IPS-18a (cell line): ENCODE measurements at regions not wholly inside any gene's neighbourhood (a gene's known extent, or its start where the extent isn't known, plus 50 kb on each side); places are given as distances from the start of the nearest gene placed in this dataset.
"Not testable (repeated sequence)": the region's sequence is repeated elsewhere in the genome, so short reads cannot be mapped to it uniquely, and the experiment has no call there.

Experiments
- H3K27ac ChIP-seq: one replicate; pipeline ENCODE4 v1.5.1; 2013; ENCODE audit warnings: low read length
- H3K27me3 ChIP-seq: one replicate; pipeline ENCODE4 v1.6.1; 2013; ENCODE audit warnings: mild to moderate bottlenecking, low read length; ENCODE audit not compliant: control insufficient read depth, insufficient read depth
- H3K36me3 ChIP-seq: one replicate; pipeline ENCODE4 v1.6.1; 2013; ENCODE audit warnings: low read depth, low read length; ENCODE audit not compliant: control insufficient read depth
- H3K4me1 ChIP-seq: one replicate; pipeline ENCODE4 v1.6.1; 2013; ENCODE audit warnings: low read depth, low read length; ENCODE audit not compliant: control insufficient read depth
- H3K4me3 ChIP-seq: one replicate; pipeline ENCODE4 v1.5.1; 2013; ENCODE audit warnings: low read length
- H3K9ac ChIP-seq: one replicate; pipeline ENCODE4 v1.6.1; 2013; ENCODE audit warnings: mild to moderate bottlenecking, low read length, moderate library complexity
- H3K9me3 ChIP-seq: one replicate; pipeline ENCODE4 v1.6.1; 2013; ENCODE audit warnings: low read depth, low read length; ENCODE audit not compliant: control insufficient read depth

DNA sequence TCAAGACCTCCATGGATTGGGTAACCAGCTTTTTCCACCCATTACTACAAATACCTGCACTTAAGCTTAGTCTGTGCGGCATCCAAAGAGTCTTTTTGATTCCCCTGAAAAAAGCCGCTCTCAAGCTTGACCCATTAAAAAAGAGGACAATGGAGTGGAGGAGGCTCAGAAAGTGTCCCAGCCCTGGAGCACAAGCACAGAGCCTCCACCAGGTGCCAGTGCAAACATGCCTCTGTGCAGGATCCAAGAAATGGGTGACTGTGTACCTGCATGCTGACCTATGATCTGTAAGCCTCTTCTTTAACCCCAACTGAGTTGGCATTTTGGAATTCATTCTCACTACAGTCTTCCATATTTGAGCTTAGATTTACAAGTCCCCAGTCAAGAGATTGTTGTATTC lies 168.3 kb upstream of the TLE4 start:
- Histone ChIP-seq H3K27me3 (no peaks in the 10 kb centered on the region), H3K9ac (no peak overlapping the region), H3K4me1 (no peaks in the 10 kb centered on the region), H3K9me3 (no peaks in the 10 kb centered on the region), H3K4me3 (no peak overlapping the region), H3K36me3 (no peaks in the 10 kb centered on the region), H3K27ac (no peak overlapping the region)

DNA sequence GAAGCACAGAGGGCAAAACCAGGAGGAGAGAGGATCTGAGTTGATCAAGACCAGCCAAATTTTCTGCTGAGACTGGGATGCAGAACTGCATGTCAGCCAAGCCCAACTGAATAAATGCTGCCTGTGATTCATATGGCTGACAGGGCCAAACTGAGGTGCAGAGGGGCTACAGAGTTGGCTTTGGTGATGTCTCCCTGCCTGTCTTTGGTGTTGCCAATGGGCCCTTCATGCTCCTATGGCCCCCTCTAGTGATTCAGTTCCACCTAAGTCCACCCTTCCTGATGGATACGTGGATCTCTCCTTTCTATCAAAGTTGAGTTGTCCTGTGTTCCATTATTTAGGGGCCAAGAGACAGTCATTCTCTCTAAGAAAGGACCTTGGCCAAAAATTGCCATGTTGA lies 163.6 kb upstream of the TLE4 start:
- H3K27ac ChIP-seq = no peak overlapping the region
- no peaks in the 10 kb centered on the region for H3K27me3 ChIP-seq
- H3K4me1 ChIP-seq = peaks cover 12% of the 10 kb centered on the region
- no peaks in the 10 kb centered on the region for H3K36me3 ChIP-seq
- H3K9me3 ChIP-seq = no peaks in the 10 kb centered on the region
- H3K9ac ChIP-seq = no peak overlapping the region
- no peak overlapping the region for H3K4me3 ChIP-seq

DNA sequence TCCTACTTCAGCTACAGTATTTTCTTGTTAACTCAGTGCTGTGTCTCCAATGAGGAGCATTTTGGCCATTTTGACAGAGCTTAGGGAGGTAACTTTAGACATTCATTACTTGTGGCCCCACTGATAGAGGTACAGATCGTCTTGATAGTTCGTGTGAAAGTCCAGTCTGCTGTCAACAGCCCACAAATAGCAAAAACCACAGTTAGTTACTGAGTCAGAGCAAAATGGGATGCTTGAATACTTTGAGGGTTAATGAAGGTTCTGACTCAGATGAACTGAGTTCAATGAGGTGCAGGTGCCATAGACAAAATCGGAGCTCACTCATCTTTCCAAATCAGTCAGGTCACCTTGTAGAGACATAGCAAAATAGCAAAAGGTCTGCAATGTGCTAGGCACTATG lies 163.1 kb upstream of the TLE4 start:
- H3K9me3 ChIP-seq = no peaks in the 10 kb centered on the region
- H3K9ac ChIP-seq = no peak overlapping the region
- no peak overlapping the region for H3K4me3 ChIP-seq
- H3K4me1 ChIP-seq = peaks cover 12% of the 10 kb centered on the region
- no peaks in the 10 kb centered on the region for H3K27me3 ChIP-seq
- H3K27ac ChIP-seq = no peak overlapping the region
- no peaks in the 10 kb centered on the region for H3K36me3 ChIP-seq

DNA sequence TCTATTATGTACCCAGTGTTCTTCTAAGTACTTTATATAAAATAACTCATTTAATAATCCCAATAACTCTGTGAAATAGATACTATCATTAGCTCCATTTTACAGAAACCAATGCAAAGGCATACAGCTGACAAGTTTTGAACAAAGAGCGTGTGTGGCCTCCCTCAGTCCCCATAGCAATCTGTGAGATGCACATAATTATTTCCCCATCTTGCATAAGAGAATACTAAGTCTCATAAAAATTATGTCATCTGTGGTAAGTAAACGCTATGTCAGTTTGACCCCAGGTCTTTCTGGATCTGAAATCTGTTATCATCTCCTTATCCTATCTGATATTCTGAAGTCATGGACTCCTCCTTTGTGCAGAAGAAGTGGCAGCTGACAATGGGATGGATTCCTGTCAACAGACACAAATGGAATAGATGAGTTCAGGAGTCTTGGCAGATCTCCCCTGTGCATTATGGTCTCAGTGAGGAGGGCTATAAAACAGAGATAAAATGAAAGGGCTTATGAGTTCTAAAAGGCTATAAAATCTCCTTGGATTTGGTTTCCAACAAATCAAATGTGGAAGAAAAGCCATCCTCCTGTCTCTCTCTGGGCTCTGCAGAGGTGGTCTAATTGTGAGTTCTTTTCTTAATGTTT lies 162.5 kb upstream of the TLE4 start:
- Histone ChIP-seq H3K4me3 (no peak overlapping the region), H3K36me3 (no peaks in the 10 kb centered on the region), H3K27ac (no peak overlapping the region), H3K9ac (no peak overlapping the region), H3K4me1 (peaks cover 12% of the 10 kb centered on the region), H3K9me3 (no peaks in the 10 kb centered on the region), H3K27me3 (no peaks in the 10 kb centered on the region)

DNA sequence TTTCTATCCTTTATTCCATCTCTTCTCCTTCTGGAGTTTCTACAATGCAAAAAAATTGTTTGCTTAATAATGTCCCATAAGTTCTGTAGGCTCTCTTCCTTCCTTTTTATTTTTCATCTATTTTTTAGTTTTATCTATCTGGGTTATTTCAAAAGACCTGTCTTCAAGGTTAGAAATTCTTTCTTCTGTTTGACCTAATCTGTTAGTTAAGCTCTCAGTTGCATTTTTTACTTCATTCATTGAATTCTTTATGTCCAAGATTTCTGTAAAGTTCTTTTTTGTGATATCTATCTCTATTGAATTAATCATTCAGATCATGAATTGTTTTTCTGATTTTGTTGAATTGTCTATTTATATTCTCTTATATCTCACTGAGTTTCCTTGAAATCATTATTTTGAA lies 145.9 kb upstream of the TLE4 start:
- Histone ChIP-seq H3K36me3 (no peaks in the 10 kb centered on the region), H3K27me3 (no peaks in the 10 kb centered on the region), H3K9me3 (no peaks in the 10 kb centered on the region), H3K4me1 (no peaks in the 10 kb centered on the region), H3K4me3 (no peak overlapping the region), H3K9ac (no peak overlapping the region), H3K27ac (no peak overlapping the region)

DNA sequence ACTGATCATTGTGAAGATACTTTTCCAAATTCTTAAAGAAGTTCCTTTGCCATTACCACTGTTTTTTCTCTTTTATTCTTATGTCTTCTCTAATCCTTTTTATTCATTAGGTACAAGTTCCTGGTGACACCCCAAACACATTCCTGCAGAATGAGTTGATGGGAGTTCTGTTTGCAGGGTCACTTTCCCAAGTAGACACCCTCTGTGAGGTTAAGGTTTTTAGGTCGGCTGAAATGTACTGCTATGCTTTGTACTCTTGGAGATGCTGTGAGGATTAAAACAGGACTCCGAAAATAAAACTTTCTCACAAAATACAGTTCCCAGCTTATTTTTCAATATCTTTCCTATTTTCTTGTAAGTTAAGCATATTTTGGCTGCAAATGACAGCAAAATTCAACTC lies 143.3 kb upstream of the TLE4 start:
- H3K9ac ChIP-seq = no peak overlapping the region
- no peaks in the 10 kb centered on the region for H3K4me1 ChIP-seq
- no peaks in the 10 kb centered on the region for H3K27me3 ChIP-seq
- H3K27ac ChIP-seq = no peak overlapping the region
- no peaks in the 10 kb centered on the region for H3K9me3 ChIP-seq
- no peak overlapping the region for H3K4me3 ChIP-seq
- H3K36me3 ChIP-seq = no peaks in the 10 kb centered on the region

DNA sequence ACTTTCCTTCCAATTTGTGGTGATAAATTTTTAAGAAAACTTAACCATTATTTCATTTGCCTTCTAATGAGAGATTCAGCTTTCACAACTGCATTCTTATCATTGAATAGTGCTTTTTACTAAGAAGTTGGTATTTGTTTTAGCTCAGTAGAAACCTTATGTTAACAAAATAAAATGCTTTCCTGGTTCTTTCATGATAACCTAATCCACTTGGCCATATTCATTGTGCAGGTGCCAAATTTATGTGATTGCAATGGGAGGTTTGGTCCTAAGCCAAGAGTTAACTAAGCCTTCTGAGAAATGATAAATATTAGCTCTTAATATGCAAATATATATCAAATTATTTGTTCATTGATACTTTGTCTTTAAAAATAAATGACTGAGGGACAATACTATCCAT lies 141.1 kb upstream of the TLE4 start:
- H3K36me3 ChIP-seq = no peaks in the 10 kb centered on the region
- no peak overlapping the region for H3K27ac ChIP-seq
- no peaks in the 10 kb centered on the region for H3K27me3 ChIP-seq
- no peak overlapping the region for H3K9ac ChIP-seq
- H3K4me3 ChIP-seq = no peak overlapping the region
- no peaks in the 10 kb centered on the region for H3K9me3 ChIP-seq
- no peaks in the 10 kb centered on the region for H3K4me1 ChIP-seq

DNA sequence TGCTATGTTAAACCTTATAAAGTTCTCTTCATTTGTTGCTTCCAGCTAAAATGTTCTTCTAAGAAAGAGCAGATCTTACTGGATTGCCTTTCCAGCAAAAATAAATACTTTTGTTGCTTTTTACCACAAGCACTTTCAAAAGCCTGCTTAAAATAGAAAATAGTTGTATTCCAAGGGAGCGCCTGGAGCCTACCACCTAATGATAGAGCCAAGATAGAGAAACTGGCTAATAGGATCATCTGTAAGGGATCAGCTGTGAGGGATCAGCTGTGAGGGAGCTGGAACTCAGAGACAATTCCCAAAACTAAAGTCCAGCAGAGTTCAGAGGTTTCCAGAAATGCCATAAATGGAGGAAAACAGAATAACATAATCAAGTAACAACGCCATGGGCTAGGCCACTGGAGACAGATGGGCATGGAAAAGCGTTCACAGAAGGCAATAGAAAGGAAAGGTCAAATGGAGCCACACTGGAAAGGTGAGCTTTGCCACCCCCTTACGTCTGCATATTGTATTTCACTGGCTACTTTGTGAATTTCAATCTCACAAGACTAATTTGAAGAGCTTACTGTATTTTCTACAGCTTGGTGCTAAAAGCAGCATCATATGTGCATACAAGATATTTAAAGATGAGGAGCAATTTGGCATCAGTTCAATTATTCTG lies 140.6 kb upstream of the TLE4 start:
- H3K27me3 ChIP-seq = no peaks in the 10 kb centered on the region
- H3K4me1 ChIP-seq = no peaks in the 10 kb centered on the region
- H3K4me3 ChIP-seq = no peak overlapping the region
- H3K9ac ChIP-seq = no peak overlapping the region
- H3K36me3 ChIP-seq = no peaks in the 10 kb centered on the region
- no peak overlapping the region for H3K27ac ChIP-seq
- H3K9me3 ChIP-seq = no peaks in the 10 kb centered on the region

DNA sequence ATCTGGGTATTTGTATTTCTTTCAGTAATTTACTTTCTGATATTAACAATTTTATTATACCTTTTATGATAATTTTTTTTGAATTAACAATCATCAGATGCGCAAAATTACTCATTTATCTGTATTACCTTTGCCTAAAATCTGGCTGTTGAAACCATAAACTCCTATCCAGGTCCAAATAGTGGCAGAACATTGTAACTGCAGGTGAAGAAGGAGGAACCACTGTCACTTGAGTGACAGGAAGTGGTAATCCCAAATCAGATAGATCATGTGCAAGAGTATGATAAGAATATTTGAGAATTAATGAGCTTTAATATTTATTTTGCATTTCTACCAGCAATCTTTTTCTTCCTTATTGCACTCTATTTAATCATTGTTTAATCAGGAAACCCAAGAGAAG lies 139.3 kb upstream of the TLE4 start:
- Histone ChIP-seq H3K4me1 (no peaks in the 10 kb centered on the region), H3K4me3 (no peak overlapping the region), H3K9me3 (no peaks in the 10 kb centered on the region), H3K27me3 (no peaks in the 10 kb centered on the region), H3K27ac (no peak overlapping the region), H3K9ac (no peak overlapping the region), H3K36me3 (no peaks in the 10 kb centered on the region)

DNA sequence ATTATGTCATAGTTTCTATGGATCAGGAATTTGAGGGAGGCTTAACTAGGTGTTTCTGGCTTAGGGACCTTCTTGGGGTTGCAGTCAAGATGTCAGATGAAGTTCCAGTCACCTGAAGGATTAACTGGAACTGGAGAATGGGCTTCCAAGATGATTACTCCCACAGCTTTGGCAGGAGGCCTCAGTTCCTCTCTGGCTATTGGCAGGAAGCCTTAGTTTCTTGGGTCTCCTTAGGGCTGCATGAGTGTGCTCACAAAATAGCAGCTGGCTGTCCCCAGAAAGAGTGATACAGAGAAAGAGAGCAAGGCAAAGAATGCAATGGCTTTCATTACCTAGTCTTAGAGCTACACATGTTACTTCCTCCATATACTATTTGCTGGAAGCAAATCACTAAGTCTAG lies 138.1 kb upstream of the TLE4 start:
- peaks cover 11% of the 10 kb centered on the region for H3K27me3 ChIP-seq
- no peak overlapping the region for H3K9ac ChIP-seq

DNA sequence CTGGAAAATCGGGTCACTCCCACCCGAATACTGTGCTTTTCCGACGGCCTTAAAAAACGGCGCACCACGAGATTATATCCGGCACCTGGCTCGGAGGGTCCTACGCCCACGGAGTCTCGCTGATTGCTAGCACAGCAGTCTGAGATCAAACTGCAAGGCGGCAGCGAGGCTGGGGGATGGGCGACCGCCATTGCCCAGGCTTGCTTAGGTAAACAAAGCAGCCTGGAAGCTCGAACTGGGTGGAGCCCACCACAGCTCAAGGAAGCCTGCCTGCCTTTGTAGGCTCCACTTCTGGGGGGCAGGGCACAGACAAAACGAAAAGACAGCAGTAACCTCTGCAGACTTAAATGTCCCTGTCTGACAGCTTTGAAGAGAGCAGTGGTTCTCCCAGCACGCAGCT lies 132.5 kb upstream of the TLE4 start:
- peak overlapping the region; percentile 50 for H3K9ac ChIP-seq
- not testable (repeated sequence) for H3K27ac ChIP-seq, H3K36me3 ChIP-seq, H3K4me1 ChIP-seq, H3K9me3 ChIP-seq
- H3K4me3 ChIP-seq = peak overlapping the region; percentile 53
- peaks cover 14% of the 10 kb centered on the region for H3K27me3 ChIP-seq

More for the DNA sequence above, 138.1 kb upstream of the TLE4 start:
- Histone ChIP-seq H3K4me3 (no peak overlapping the region), H3K4me1 (peaks cover 1% of the 10 kb centered on the region), H3K36me3 (no peaks in the 10 kb centered on the region), H3K27ac (no peak overlapping the region), H3K9me3 (no peaks in the 10 kb centered on the region)
